HAP-1 (cell line): ENCODE measurements at regions not wholly inside any gene's neighbourhood (a gene's known extent, or its start where the extent isn't known, plus 50 kb on each side); places are given as distances from the start of the nearest gene placed in this dataset.
"Not testable (repeated sequence)": the region's sequence is repeated elsewhere in the genome, so short reads cannot be mapped to it uniquely, and the experiment has no call there.

ENCODE experiments used
- DNase-seq, 2 experiments: peaks; one replicate each; pipeline ENCODE4 v3.0.0-alpha.2; 2016 to 2020; ENCODE audit warnings: low spot score in 2 of 2
- H3K27me3 ChIP-seq: fragments of 250-450 bp; sonication (Bioruptor Pico); 2 replicates; pipeline ENCODE4 v1.5.1; 2020; ENCODE audit warnings: low read depth, mild to moderate bottlenecking, moderate library complexity
- H3K36me3 ChIP-seq: fragments of 250-450 bp; sonication (Bioruptor Pico); replicated peaks from 2 replicates; pipeline ENCODE4 v1.5.1; 2020; ENCODE audit warnings: mild to moderate bottlenecking
- H3K4me1 ChIP-seq: fragments of 250-450 bp; sonication (Bioruptor Pico); 2 replicates; pipeline ENCODE4 v1.5.1; 2020; ENCODE audit warnings: mild to moderate bottlenecking
- H3K4me3 ChIP-seq: fragments of 250-450 bp; sonication (Bioruptor Pico); 2 replicates; pipeline ENCODE4 v1.5.1; 2020; ENCODE audit warnings: mild to moderate bottlenecking, moderate library complexity
- H3K9me3 ChIP-seq: fragments of 250-450 bp; sonication (Bioruptor Pico); 2 replicates; pipeline ENCODE4 v1.5.1; 2020; ENCODE audit warnings: mild to moderate bottlenecking, moderate library complexity
- in situ Hi-C: fragments of 300-500 bp; cut with MboI; formaldehyde crosslinking; loops from 3 replicates; pipeline ENCODE4 v1.14.3; 2020; ENCODE audit warnings: low sequenced_read_pairs, inconsistent platforms, mixed read lengths

DNA sequence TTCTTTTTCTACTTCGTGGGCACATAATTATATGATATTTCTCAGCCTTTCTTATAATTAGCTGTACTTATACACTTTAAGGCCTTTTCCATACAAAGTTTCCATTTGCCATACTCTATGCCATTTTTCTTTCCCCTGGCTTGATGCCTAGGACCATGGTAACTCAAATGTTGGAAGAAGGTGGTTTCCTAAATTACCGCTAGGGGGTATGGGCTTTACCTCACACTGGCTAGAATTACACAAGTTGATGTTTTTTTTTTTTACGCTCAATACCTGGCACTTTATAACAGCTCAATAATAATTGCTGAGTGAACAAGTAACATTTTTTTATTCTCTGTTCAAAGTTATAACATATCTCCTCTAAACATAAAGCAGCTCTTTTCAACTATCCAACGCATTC is 306.8 kb upstream of the LRFN5 start:
- Histone ChIP-seq H3K27me3 (no peaks in the 10 kb centered on the region), H3K4me1 (no peaks in the 10 kb centered on the region), H3K9me3 (no peaks in the 10 kb centered on the region), H3K4me3 (no peak overlapping the region), H3K36me3 (no peaks in the 10 kb centered on the region)
- DNase-seq = no peak
- in situ Hi-C loops = no loop called here

DNA sequence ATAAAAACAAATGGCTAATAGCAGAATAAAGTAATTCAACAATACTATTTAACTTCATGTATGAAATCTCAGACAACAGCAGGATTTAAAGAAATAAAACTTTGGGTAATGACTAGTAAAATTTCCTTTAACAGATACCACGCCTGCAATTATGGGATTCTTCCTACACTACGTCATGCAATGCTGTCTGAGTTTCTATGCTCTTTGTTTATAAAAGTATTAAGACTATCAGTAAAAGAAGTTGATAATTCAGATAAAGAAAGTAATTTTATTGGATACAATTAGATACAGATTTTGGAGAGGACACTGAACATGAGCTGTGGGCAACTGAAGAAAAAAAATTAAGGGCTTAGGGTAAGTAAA is 308.4 kb upstream of the LRFN5 start:
- no peaks in the 10 kb centered on the region for H3K27me3 ChIP-seq
- no peak overlapping the region for H3K4me3 ChIP-seq
- no peak for DNase-seq
- no peaks in the 10 kb centered on the region for H3K36me3 ChIP-seq
- no peaks in the 10 kb centered on the region for H3K9me3 ChIP-seq
- in situ Hi-C loops = no loop called here
- no peaks in the 10 kb centered on the region; the same call in 1 of the 2 replicates for H3K4me1 ChIP-seq

DNA sequence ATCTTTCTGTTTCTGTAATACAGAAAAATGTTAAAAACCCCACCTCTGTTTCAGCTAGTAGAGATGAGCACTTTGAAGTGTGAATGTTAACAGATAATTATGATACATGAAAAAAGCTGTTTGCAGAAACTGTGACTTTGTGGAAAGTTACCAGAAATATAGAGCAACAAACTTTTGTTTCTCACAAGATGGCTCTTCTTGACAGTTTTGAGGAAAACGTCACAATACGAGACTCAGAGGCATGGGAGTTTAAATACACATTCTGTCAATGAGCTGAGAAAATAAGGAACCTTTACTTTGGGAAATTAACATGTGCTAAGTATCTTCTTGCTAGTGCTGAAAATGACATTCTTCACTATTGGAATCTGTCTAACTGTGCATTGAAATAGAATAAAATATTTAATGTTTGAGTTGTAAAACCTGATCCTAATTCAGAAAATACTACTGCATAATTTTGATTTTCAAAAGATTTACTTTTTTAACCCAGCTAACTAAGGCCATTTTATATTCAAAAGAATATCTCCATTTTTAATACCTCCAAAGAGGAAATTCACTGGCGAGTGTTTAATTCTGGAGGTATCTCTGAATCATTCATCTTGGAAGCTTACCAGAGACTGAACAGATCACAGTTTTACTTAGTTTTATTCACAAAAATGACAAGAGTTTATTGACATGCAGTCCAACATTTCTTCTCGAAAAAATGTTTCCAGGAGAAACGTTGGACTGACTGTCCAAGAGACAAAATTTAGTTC is 308.9 kb upstream of the LRFN5 start:
- H3K4me3 ChIP-seq = no peak overlapping the region
- in situ Hi-C loops = no loop called here
- no peak for DNase-seq
- no peaks in the 10 kb centered on the region for H3K9me3 ChIP-seq
- H3K27me3 ChIP-seq = no peaks in the 10 kb centered on the region
- no peaks in the 10 kb centered on the region; the same call in 1 of the 2 replicates for H3K4me1 ChIP-seq
- H3K36me3 ChIP-seq = no peaks in the 10 kb centered on the region

GRCh38 chr14:41295734-41296133 is 310.9 kb upstream of the LRFN5 start:
- H3K27me3 ChIP-seq = no peaks in the 10 kb centered on the region
- in situ Hi-C loops = no loop called here
- no peaks in the 10 kb centered on the region; the same call in 1 of the 2 replicates for H3K4me1 ChIP-seq
- no peak for DNase-seq
- H3K4me3 ChIP-seq = no peak overlapping the region
- H3K36me3 ChIP-seq = no peaks in the 10 kb centered on the region
- H3K9me3 ChIP-seq = no peaks in the 10 kb centered on the region

- Histone ChIP-seq H3K4me3 (no peak overlapping the region), H3K36me3 (no peaks in the 10 kb centered on the region), H3K9me3 (no peaks in the 10 kb centered on the region), H3K27me3 (no peaks in the 10 kb centered on the region), H3K4me1 (no peaks in the 10 kb centered on the region; the same call in 1 of the 2 replicates)
- no peak for DNase-seq
- in situ Hi-C loops = no loop called here
These were observed 317.7 kb upstream of the LRFN5 start for GRCh38 chr14:41289025-41289424.

GRCh38 chr14:41285186-41285748 is 321.4 kb upstream of the LRFN5 start:
- no peaks in the 10 kb centered on the region for H3K36me3 ChIP-seq
- no peak overlapping the region for H3K4me3 ChIP-seq
- in situ Hi-C loops = no loop called here
- no peaks in the 10 kb centered on the region for H3K4me1 ChIP-seq
- peak; percentile 17 to 80 for DNase-seq
- H3K9me3 ChIP-seq = no peaks in the 10 kb centered on the region
- no peaks in the 10 kb centered on the region for H3K27me3 ChIP-seq

DNA sequence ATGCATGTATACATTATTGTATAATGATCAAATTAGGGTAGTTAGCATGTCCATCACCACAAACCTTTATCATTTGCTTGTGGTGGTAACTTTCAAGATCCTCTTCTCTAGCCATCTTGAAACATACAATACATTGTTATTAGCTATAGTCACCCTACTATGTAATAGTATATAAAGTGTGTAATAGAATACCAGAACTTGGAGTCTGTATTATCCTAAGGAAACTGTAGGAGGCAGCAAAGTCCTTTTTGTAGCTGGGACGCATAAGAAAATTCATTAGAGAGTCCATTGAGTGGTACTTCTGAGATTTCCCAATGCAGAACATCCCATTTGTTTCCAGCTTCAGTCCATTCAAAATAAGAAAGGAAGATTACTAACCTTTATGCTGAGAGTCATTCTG is 325.9 kb upstream of the LRFN5 start:
- DNase-seq = no peak
- in situ Hi-C loops = no loop called here
- no peaks in the 10 kb centered on the region for H3K4me1 ChIP-seq
- no peak overlapping the region for H3K4me3 ChIP-seq
- no peaks in the 10 kb centered on the region for H3K9me3 ChIP-seq
- H3K36me3 ChIP-seq = no peaks in the 10 kb centered on the region
- no peaks in the 10 kb centered on the region for H3K27me3 ChIP-seq

DNA sequence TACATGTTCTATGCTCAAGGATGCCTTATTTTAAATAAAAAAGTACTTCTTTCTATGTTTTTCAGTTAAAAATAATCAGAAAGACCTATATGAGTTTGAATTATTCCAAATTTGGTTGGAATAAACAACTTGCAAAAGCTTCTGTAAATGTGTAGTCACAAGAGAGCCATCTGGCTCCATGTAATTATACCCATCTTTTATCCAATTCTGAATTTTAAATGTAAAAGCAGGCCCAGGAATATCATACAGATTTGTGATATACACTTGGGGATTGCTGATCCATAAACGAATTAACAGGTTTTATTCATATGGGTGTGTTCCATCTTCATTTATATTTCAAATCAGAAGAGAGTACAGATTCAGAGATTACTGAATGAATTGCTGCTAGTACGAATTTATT is 329.2 kb upstream of the LRFN5 start:
- no peaks in the 10 kb centered on the region for H3K36me3 ChIP-seq
- H3K4me3 ChIP-seq = no peak overlapping the region
- in situ Hi-C loops = no loop called here
- H3K4me1 ChIP-seq = no peaks in the 10 kb centered on the region
- no peak for DNase-seq
- no peaks in the 10 kb centered on the region for H3K27me3 ChIP-seq
- H3K9me3 ChIP-seq = no peaks in the 10 kb centered on the region

- Histone ChIP-seq H3K36me3 (no peaks in the 10 kb centered on the region), H3K4me1 (no peaks in the 10 kb centered on the region), H3K4me3 (no peak overlapping the region), H3K9me3 (no peaks in the 10 kb centered on the region), H3K27me3 (no peaks in the 10 kb centered on the region)
- in situ Hi-C loops = no loop called here
- no peak for DNase-seq
These were observed 349.2 kb upstream of the LRFN5 start for GRCh38 chr14:41257476-41257875.

GRCh38 chr14:41235466-41235865 is 371.2 kb upstream of the LRFN5 start:
- no peak for DNase-seq
- no peaks in the 10 kb centered on the region for H3K36me3 ChIP-seq
- H3K4me3 ChIP-seq = no peak overlapping the region
- no peaks in the 10 kb centered on the region for H3K27me3 ChIP-seq
- H3K9me3 ChIP-seq = no peaks in the 10 kb centered on the region
- H3K4me1 ChIP-seq = no peaks in the 10 kb centered on the region
- in situ Hi-C loops = no loop called here

DNA sequence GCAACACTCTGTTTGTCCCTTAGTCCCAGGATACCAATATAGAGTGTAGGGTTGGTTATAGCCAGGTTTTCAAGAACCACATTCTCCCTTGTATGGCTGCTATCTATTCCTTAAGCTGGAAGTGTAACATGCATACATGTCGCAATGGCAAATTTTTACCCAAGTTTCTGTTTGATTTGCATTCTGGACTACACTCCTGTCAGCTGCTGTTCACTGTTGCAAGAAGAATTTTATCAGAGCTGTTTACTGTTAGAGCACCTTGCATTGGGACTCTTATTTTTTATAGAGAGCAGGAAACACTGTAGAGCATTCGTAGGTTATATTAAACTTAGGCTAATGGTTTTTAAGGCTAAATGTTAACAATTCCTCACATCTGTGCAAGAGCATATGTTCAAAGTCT is 376.0 kb upstream of the LRFN5 start:
- H3K9me3 ChIP-seq = no peaks in the 10 kb centered on the region
- H3K4me3 ChIP-seq = no peak overlapping the region
- no peaks in the 10 kb centered on the region for H3K27me3 ChIP-seq
- in situ Hi-C loops = no loop called here
- H3K36me3 ChIP-seq = no peaks in the 10 kb centered on the region
- H3K4me1 ChIP-seq = no peaks in the 10 kb centered on the region
- no peak for DNase-seq

DNA sequence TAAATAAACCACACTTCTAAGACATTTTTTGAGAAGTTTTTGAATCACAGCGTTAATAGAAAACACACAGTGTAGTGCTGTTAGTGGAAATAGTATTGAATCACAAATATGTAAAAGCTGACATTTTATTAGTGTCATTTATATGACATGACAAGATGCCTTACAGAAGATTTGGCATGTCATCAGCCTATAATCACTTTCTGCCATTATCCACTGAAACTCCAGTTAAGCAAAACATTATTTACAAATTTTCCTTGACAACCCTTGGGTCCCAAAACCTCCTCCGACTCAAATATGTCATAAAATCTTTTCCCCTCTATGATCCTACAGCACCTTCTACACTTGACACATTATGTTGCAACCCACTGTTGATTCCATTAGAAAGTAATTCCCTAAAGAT is 376.9 kb upstream of the LRFN5 start:
- no peaks in the 10 kb centered on the region for H3K4me1 ChIP-seq
- H3K9me3 ChIP-seq = no peaks in the 10 kb centered on the region
- no peaks in the 10 kb centered on the region for H3K27me3 ChIP-seq
- no peak for DNase-seq
- no peaks in the 10 kb centered on the region for H3K36me3 ChIP-seq
- no peak overlapping the region for H3K4me3 ChIP-seq
- in situ Hi-C loops = no loop called here

- no peak for DNase-seq
- no peaks in the 10 kb centered on the region for H3K36me3 ChIP-seq
- no peak overlapping the region for H3K4me3 ChIP-seq
- H3K9me3 ChIP-seq = no peaks in the 10 kb centered on the region
- in situ Hi-C loops = no loop called here
- no peaks in the 10 kb centered on the region for H3K4me1 ChIP-seq
- no peaks in the 10 kb centered on the region for H3K27me3 ChIP-seq
These were observed 381.2 kb upstream of the LRFN5 start for GRCh38 chr14:41225433-41225832.

GRCh38 chr14:41222581-41222980 is 384.1 kb upstream of the LRFN5 start:
- Histone ChIP-seq H3K4me3 (no peak overlapping the region), H3K27me3 (no peaks in the 10 kb centered on the region), H3K4me1 (no peaks in the 10 kb centered on the region), H3K9me3 (no peaks in the 10 kb centered on the region), H3K36me3 (no peaks in the 10 kb centered on the region)
- in situ Hi-C loops = no loop called here
- no peak for DNase-seq

DNA sequence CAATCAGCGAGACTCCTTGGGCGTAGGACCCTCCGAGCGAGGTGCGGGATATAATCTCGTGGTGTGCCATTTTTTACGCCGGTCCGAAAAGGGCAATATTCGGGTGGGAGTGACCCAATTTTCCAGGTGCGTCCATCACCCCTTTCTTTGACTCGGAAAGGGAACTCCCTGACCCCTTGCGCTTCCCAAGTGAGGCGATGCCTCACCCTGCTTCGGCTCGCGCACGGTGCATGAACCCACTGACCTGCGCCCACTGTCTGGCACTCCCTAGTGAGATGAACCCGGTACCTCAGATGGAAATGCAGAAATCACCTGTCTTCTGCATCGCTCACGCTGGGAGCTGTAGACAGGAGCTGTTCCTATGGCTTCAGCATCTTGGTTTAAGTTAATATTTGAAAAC is 391.7 kb upstream of the LRFN5 start:
- H3K4me1 ChIP-seq, H3K36me3 ChIP-seq, H3K4me3 ChIP-seq, in situ Hi-C loops, H3K27me3 ChIP-seq, H3K9me3 ChIP-seq, DNase-seq: not testable (repeated sequence)
